CMK (cell line): ENCODE measurements at regions not wholly inside any gene's neighbourhood (a gene's known extent, or its start where the extent isn't known, plus 50 kb on each side); places are given as distances from the start of the nearest gene placed in this dataset.
"Not testable (repeated sequence)": the region's sequence is repeated elsewhere in the genome, so short reads cannot be mapped to it uniquely, and the experiment has no call there.

Experiments used
- DNase-seq: peaks from one replicate; pipeline ENCODE4 v3.0.0-alpha.2; 2010; ENCODE audit warnings: low read depth

DNA sequence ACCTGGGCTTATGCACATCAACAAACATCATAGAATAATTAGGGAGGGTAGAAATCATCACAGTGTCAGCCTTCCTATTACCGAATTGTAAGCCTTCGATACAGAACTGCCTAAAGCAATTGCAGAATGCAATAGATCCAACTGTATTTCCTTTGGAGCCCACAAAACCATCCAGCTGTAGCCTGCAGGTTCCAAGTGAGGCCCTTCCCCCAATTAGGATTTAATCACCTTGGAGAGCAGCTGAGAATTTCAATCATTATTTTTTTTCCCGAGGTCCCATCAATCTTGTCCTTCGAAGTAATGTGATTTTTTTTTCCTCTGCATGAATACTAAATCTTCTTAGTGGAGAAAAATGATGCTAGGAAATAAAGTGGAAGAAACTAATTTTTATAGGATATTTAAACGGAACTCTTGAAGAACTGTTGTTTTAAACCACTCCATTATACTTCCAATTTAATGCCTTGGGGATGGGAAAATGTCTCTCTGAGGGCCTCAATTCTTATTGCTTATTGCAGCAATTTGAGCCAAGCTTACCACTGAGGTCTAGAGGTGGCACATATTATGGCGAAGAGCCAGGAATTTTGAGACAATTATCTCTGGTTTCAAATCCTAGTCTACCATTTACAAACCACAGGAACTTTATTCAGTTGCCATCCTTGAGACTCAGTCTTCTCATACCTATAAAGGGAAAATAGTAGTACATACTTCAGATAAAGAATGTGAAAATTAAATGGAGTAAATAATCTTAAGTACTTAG lies 953.4 kb upstream of the IGFBP7 start:
- DNase-seq = no peak

DNA sequence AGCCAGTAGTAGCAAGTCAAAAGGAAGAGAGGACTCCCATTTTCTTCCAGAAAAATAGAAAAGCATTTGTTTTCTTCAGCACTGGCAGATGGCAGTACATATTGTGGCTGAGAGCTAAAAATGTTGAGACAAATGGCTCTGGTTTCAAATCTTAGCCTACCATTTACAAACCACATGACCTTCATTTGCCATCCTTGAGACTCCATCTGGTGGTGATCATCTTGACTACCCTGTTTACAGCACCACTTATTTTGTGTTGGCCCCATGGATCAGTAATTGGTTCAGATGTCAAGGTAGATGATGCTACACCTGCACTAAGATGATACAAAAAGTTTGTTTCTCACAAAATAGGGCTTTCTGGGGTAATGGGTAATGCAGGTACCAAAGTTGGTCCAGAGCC lies 951.8 kb upstream of the IGFBP7 start:
- no peak for DNase-seq

DNA sequence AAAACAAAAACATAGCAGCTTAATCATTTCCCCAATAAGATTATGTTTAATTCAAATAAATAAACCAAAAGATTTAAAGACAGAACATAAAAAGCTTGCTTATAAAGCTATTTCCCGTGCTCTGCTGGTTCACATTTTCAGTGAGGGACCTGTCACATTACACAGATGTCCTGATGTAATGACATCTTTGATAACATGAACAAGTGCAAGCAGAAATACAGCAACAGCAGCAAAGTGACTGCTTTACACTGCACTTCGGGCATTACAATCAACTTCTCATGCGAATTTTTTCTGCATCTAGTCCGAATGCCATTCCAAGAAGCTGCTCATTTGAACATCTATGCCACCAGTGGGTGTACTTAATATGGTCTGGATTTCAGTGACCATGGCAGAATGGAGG lies 940.3 kb upstream of the IGFBP7 start:
- DNase-seq = no peak

- DNase-seq = no peak
These were observed 938.3 kb upstream of the IGFBP7 start for GRCh38 chr4:58048491-58048890.

DNA sequence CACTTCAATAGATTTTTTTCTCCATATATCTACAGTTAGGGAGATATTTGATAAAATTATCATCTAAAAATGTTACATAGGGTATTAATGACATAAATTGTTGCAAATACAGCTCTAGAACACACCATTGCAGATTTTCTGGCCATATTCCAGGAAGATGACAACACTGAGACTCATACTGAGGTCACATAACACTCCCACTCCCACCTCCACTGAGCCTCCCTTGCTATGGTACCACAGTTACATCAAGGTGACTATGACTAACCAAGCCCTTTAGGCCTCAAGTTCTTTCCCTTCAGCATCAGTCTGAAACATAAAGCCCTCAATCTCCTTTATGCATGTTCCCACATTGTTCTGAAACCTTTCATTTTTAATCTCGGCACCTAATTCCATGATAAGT lies 932.0 kb upstream of the IGFBP7 start:
- DNase-seq = no peak

DNA sequence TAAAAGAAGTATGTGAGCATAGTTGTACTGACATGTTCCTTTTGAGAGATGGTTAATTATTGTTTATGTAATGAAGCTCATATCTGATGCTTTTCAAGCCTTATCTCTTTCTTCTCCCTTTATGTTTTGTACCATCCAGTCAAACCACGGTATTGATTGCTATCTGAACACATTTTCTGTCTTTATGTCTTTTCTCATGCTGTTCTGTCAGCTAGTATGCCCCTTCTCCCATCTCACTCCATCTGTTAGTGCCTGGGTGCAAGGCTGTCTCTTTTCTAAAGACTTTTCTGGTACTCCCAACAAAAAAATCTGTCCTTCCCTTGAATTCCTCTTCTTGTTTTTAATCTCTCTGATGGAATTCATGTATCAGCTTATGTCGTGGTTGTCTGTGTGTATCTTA lies 883.8 kb upstream of the IGFBP7 start:
- DNase-seq = no peak

DNA sequence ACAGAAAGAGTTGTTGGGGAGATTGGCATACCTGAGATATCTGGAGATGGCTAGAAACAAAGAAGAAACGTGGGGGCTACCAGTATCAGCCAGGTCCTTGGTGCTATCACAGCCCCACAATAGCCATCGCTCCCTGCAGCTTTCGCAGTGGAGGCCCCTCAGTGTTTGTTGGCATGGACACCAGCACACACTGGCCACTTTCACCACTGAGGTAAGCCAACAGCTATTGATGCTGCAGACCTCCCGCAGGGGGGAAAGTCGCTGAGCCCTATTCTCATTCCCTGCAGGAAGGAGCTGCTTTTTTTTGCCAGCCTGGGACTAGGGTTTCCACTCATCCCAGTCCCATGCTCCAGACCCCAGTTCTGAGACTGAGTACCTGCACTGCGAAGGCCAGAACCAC lies 879.2 kb upstream of the IGFBP7 start:
- no peak for DNase-seq

DNA sequence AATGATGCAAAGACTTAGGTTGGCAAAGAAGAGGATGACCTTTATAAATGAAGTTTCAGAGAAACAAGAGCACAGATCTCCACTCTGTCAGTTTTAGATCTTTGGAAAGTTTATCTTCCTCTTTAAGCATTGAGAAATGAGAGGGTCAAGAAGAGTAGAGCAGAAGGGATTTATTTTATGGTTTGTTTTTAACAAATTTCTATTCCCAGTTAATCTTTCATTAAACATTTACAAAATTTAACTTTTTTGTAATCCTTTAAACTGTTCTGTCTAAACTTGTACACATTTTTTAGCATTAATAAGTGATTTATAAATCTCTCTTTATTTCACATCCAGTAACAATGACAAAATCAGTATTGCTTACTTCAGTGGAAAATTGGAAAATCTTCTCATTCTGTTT lies 875.0 kb upstream of the IGFBP7 start:
- DNase-seq = no peak

GRCh38 chr4:57981123-57981522 lies 870.9 kb upstream of the IGFBP7 start:
- no peak for DNase-seq

- DNase-seq = no peak
These were observed 864.6 kb upstream of the IGFBP7 start for GRCh38 chr4:57974821-57975220.

DNA sequence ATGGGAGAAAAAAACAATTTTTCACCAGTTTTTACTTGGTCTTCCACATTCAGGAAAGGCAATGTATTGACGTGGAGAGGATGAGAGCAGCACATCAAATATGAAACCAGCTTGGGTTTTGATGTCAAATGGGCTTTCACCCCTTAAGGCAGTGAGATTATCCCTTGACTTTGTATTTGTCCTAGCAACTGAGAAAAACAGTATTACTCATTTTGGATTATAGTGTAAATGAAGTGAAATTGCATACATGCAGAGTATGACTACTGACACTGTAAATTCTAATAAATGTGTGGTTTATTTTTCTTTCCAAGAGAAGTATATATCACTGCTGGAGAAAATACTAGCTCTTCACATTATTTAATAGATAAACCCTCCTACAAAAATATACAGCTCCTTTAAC lies 863.6 kb upstream of the IGFBP7 start:
- no peak for DNase-seq

DNA sequence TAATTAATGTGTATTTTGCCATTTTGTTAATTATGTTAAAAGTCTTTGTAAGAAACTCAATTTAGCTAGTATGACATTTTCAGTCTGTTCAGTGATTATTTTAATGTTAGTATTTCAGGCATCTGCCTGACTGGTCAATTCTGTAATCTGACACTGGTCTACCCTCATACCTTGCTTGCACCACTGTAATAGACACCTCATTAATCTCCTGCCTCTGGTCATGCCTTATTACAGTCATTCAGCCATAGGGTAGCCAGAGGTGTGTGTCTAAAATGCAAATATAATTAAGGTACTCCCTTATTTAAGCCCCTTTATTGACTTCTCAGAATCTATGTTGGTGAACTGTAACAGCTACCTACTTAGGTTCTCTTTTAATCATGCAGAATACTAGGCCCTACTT lies 861.1 kb upstream of the IGFBP7 start:
- no peak for DNase-seq

GRCh38 chr4:57966987-57967760 lies 857.0 kb upstream of the IGFBP7 start:
- no peak for DNase-seq

DNA sequence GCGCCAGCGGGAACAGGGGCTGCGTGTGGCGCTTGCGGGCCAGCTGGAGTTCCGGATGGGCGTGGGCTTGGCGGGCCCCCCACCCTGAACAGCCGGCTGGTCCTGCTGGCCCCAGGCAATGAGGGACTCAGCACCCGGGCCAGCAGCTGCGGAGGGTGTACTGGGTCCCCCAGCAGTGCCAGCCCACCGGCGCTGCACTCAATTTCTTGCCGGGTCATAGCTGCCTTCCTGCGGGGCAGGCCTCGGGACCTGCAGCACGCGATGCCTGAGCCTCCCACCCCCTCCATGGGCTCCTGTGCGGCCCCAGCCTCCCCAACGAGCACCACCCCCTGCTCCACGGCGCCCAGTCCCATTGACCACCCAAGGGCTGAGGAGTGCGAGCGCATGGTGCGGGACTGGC lies 855.2 kb upstream of the IGFBP7 start:
- DNase-seq = not testable (repeated sequence)

- DNase-seq = no peak
These were observed 835.1 kb upstream of the IGFBP7 start for GRCh38 chr4:57945298-57945697.

DNA sequence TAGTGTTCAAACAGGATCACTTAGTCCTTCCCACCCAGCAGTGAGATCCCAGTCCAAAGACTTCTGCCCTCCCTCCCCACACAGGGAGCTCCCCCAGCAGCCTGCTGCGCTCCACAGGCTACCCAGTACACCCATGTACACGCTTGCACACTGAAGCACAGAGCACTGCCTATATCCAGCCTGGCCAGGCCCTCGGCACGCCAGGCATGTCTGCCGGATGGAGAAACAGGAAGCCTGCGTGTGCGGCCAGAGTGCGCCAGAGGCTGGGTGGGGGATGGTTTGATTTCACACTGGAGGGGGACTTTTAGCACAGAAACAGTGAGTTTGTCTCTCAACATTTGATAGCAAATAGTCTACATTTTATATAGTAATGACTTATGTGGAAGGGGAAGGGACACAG lies 833.5 kb upstream of the IGFBP7 start:
- DNase-seq = peak; percentile 35

GRCh38 chr4:57937326-57937725 lies 827.1 kb upstream of the IGFBP7 start:
- DNase-seq = not testable (repeated sequence)

- no peak for DNase-seq
These were observed 816.1 kb upstream of the IGFBP7 start for GRCh38 chr4:57926311-57926710.

DNA sequence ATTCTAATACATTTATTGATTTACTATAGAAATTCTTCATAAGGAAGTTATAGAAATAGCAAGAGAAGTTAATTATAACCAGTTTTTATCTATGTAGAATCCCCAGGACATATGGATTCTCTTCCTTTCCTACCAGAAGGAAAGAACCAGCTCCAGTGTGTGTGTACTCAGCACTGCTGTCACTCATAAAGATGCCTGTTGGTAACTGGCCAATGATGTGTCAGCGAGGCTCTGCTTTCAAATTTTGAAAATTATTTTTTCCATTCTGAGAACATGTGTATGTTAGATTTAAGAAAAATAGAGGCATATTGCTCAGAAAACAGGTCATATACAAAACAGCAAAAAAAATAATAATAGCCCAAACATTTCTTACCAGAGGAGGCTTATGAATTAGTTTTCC lies 814.8 kb upstream of the IGFBP7 start:
- no peak for DNase-seq

GRCh38 chr4:57916479-57916878 lies 806.3 kb upstream of the IGFBP7 start:
- DNase-seq = no peak

DNA sequence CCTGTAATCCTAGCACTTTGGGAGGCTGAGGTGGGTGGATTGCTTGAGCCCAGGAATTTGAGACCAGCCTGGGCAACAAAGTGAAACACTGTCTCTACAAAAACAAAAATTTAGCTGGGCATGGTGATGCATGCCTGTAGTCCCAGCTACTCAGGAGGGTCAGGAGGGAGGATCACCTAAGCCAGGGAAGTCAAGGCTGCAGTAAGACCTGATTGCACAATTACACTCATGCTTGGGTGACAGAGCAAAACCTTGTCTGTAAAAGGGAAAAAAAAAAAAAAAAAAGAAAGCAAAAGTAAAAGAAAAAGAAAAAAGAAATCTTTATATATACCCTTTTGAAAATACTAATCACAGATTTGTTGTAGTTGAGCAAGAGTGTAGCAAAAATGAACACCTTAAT lies 801.0 kb upstream of the IGFBP7 start:
- no peak for DNase-seq

DNA sequence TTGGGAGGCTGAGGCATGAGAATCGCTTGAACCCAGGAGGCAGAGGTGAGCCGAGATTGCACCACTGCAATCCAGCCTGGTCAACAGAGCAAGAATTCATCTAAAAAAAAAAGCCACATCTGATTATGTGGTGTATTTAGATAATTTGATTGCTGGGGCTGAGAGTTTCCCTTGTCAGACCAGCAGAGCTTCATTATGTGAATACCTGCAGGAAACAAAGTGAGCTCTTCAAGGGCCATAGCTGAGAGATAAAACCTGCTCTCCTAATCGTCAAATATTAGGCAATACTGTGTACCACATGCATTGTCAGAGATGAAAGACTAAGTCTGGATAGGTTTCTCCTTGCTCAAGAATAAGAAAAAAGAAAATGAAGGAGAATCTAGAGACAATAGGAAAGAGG lies 800.0 kb upstream of the IGFBP7 start:
- no peak for DNase-seq

GRCh38 chr4:57905965-57906364 lies 795.8 kb upstream of the IGFBP7 start:
- no peak for DNase-seq

DNA sequence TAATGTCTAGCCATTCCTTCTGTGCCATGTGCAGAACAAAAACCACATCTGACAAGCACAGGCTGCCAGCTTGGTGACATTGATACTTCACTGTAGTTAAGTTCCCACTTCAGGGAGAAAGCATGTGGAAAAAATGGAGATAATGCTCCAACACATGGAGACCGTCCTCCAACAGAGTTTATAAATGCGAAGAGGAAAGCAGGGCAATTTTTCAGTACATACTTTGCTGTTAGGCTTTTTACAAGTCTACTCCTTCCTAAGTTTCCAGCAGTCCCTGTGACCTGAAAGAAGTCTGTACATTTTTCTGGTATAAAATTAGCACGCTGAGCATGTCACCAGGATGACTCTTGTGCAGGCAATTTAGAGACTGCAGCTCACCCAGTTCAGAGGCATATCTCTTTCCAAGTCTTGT lies 766.9 kb upstream of the IGFBP7 start:
- DNase-seq = no peak
